HFF-Myc (cell line): ENCODE measurements at regions not wholly inside any gene's neighbourhood (a gene's known extent, or its start where the extent isn't known, plus 50 kb on each side); places are given as distances from the start of the nearest gene placed in this dataset.

Experiments used
- DNase-seq: peaks from one replicate; pipeline ENCODE4 v3.0.0-alpha.2; 2011; ENCODE audit warnings: low read depth; ENCODE audit errors: extremely low read depth
- H3K4me3 ChIP-seq: replicated peaks from 2 replicates; pipeline ENCODE4 v1.5.1; 2011; ENCODE audit warnings: low read depth, mild to moderate bottlenecking, control low read depth, low read length
- TF ChIP-seq, protein P1 (sequence below): IDR thresholded peaks from 2 replicates; pipeline ENCODE4 v1.5.1; 2012; ENCODE audit warnings: mild to moderate bottlenecking, low read depth, low read length, control low read depth; ENCODE audit errors: missing control alignments

DNA sequence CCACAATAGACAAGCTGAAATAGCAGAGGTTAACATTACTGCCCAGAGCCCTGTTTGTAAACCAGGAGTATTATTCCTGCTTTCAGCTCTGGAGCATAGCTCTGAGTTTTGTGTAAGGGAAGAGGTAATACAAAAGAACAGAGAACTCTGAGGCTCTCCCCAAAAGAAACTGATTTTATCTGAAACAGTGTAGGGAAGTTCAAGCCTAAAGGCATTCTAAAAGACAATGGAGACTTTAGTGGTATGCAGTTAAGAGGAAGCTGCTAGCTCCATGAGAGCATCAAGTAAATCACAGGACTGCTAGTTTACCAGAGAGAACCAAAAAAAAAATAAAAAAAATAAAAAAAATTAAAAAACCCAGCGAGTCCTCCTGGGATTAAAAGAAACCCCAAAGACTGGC lies 146.6 kb upstream of the PCSK5 start:
- TF ChIP-seq, protein P1, sequence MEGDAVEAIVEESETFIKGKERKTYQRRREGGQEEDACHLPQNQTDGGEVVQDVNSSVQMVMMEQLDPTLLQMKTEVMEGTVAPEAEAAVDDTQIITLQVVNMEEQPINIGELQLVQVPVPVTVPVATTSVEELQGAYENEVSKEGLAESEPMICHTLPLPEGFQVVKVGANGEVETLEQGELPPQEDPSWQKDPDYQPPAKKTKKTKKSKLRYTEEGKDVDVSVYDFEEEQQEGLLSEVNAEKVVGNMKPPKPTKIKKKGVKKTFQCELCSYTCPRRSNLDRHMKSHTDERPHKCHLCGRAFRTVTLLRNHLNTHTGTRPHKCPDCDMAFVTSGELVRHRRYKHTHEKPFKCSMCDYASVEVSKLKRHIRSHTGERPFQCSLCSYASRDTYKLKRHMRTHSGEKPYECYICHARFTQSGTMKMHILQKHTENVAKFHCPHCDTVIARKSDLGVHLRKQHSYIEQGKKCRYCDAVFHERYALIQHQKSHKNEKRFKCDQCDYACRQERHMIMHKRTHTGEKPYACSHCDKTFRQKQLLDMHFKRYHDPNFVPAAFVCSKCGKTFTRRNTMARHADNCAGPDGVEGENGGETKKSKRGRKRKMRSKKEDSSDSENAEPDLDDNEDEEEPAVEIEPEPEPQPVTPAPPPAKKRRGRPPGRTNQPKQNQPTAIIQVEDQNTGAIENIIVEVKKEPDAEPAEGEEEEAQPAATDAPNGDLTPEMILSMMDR: no peak
- no peak for DNase-seq
- H3K4me3 ChIP-seq: no peak overlapping the region

DNA sequence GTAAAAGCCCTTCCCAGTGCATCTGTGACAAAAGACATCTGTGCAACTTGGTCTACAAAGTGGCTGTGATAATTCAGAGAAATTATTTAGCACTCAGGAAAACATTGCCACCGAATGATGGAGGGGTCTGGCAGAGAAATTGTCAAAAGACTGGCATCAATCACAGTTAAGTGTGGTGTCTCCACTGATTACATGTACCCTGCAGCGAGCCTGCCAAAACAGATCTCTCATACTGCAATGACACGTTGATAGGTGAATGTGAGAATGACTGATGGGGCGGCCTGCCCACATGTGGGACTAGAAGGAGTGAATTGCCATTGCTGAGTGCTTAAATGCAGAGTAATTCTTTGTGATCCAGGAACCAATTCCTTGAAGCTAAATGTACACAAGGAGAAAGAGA lies 136.4 kb upstream of the PCSK5 start:
- no peak for DNase-seq
- H3K4me3 ChIP-seq: no peak overlapping the region
- TF ChIP-seq, protein P1: no peak

DNA sequence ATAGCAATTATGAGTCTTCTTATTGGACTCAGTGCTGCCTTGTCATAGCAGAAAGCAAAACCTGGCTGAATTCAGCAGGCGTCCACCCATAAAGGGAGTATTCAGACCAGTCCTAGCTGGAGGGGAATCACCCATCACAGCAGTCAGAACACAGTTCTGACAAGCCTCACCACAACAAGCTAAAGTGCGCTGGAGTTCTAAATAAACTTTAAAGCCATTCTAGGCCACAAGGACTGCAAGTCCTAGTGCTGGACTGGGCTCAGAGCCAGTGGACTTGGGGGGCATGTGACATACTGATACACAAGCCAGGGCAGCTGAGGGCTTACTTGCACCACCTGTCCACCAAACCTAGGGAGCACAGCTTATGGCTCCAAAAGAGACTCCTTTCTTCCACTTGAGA lies 115.3 kb upstream of the PCSK5 start:
- DNase-seq: no peak
- H3K4me3 ChIP-seq: no peak overlapping the region
- TF ChIP-seq, protein P1: no peak

DNA sequence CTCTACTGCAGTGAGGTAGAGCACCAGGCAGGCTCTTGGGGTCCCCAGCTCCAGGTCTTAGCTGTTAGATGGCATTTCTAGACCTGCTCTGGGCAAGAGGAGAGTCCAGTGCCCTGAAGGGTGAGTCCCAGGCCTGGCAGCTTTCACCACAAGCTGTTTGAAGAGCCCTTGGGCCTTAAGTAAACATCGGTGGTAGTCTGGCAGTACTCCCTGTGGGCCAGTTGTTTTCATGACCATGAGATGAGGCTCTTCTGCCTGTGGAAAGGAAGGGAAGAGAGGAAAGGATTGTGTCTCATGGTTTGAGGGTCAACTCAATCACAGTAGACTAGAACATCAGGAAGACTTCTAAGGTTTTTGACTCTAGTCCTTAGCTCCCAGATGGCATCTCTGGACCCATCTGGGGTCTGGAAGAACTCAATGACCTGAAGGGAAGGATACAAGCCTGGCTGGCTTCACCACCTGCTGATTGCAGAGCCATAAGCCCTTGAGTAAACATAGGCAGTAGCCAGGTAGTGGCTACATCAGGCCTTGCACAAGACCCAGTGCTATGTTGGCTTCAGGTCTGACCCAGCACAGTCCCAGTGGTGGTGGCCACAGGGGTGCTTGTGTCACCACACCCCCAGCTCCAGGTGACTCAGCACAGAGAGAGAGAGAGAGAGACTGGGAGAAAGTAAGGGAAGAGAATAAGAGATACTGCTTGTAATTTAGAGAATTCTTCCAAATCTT lies 114.3 kb upstream of the PCSK5 start:
- no peak for DNase-seq
- TF ChIP-seq, protein P1: no peak
- H3K4me3 ChIP-seq: no peak overlapping the region

DNA sequence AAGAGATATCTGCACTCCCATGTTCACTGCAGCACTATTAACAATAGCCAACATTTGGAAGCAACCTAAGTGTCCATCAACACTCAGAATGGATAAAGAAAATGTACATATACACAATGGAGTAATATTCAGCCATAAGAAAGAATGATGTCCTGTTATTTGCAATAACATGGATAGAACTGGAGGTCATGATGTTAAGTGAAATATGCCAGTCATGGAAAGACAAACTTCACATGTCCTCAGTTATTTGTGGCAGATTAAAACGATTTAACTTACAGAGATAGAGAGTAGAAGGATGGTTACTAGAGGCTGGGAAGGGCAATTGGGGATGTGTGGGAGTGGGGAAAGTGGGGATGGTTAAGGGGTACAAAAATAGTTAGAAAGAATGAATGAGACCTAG lies 110.3 kb upstream of the PCSK5 start:
- no peak for DNase-seq
- TF ChIP-seq, protein P1: no peak
- no peak overlapping the region for H3K4me3 ChIP-seq

DNA sequence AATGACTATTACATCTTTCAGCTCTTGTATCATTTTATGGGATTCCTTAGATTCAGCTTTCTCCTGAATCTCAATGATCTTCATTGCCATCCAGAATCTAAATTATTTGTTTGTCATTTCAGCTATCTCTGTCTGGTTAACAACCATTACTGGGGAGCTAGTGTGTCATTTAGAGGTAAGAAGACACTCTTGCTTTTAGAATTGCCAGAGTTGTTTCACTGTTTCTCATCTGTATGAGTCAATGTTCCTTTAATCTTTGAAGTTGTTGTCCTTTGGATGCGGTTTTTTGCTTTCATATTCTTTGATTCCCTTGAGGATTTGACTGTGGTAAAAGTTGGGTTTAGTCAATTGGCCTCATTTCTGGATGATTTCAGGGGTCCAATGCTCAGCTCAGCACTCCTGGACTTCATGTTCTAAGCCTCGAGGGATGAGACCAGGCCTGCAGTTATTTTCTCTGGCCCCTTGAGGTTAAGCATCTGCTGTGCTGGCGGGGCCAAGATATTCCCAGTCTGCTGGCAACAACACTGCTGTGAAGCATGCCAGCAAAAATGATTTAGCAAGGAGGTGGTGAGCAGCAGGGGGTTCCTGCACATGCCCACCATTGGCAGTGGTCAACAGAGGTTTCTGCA lies 102.4 kb upstream of the PCSK5 start:
- no peak for DNase-seq

More for the DNA sequence above, 102.4 kb upstream of the PCSK5 start:
- no peak overlapping the region for H3K4me3 ChIP-seq
- TF ChIP-seq, protein P1: no peak
